ENCODE measurements at regions not wholly inside any gene's neighbourhood (a gene's known extent, or its start where the extent isn't known, plus 50 kb on each side); places are given as distances from the start of the nearest gene placed in this dataset.
A peak's percentile ranks its signal among the peaks of the same experiment; 100 is the strongest.
"Not testable (repeated sequence)": the region's sequence is repeated elsewhere in the genome, so short reads cannot be mapped to it uniquely, and the experiment has no call there.

GRCh38 chr2:128603411-128603924 is 284.8 kb upstream of the HS6ST1 start:
- Histone ChIP-seq H3K4me3 (ENCODE audit: insufficient read depth, low read length) (no peak overlapping the region), H3K27me3 (ENCODE audit: insufficient read depth, low read length) (no peaks in the 10 kb centered on the region), H3K79me2 (ENCODE audit: insufficient read depth, low read length) (no peaks in the 10 kb centered on the region), H3K4me2 (ENCODE audit: insufficient read depth, low read length) (no peak overlapping the region), H4K20me1 (ENCODE audit: insufficient read depth, low read length) (no peaks in the 10 kb centered on the region), H2AFZ (ENCODE audit: low read length) (no peak overlapping the region), H3K36me3 (ENCODE audit: insufficient read depth, low read length) (no peaks in the 10 kb centered on the region), H3K4me1 (ENCODE audit: insufficient read depth, low read length) (no peaks in the 10 kb centered on the region), H3K27ac (ENCODE audit: low read depth, low read length) (no peak overlapping the region), H3K9me3 (ENCODE audit: low read depth, low read length) (no peaks in the 10 kb centered on the region)
- TF ChIP-seq CTCF (IDR thresholded peaks at IDR 0.05; ENCODE audit: extremely low read depth, low read depth, low read length): no peak
- peak; percentile 62 for DNase-seq (ENCODE audit: insufficient read length, low spot score, missing footprints)

- DNase-seq (ENCODE audit: insufficient read length, low spot score, missing footprints): peak; percentile 35
- H3K27me3 ChIP-seq (ENCODE audit: insufficient read depth, low read length): no peaks in the 10 kb centered on the region
- H3K36me3 ChIP-seq (ENCODE audit: insufficient read depth, low read length): no peaks in the 10 kb centered on the region
- H3K79me2 ChIP-seq (ENCODE audit: insufficient read depth, low read length): no peaks in the 10 kb centered on the region
- no peaks in the 10 kb centered on the region for H3K9me3 ChIP-seq (ENCODE audit: low read depth, low read length)
- H3K4me1 ChIP-seq (ENCODE audit: insufficient read depth, low read length): no peaks in the 10 kb centered on the region
- no peak overlapping the region for H3K4me2 ChIP-seq (ENCODE audit: insufficient read depth, low read length)
- TF ChIP-seq CTCF (IDR thresholded peaks at IDR 0.05; ENCODE audit: extremely low read depth, low read depth, low read length): no peak
- H3K27ac ChIP-seq (ENCODE audit: low read depth, low read length): no peak overlapping the region
- no peak overlapping the region for H2AFZ ChIP-seq (ENCODE audit: low read length)
- no peaks in the 10 kb centered on the region for H4K20me1 ChIP-seq (ENCODE audit: insufficient read depth, low read length)
- no peak overlapping the region for H3K4me3 ChIP-seq (ENCODE audit: insufficient read depth, low read length)
Measured at GRCh38 chr2:128604045-128604444, 285.4 kb upstream of the HS6ST1 start.

- not testable (repeated sequence) for H3K9me3 ChIP-seq (ENCODE audit: low read depth, low read length); H4K20me1 ChIP-seq (ENCODE audit: insufficient read depth, low read length); H3K27ac ChIP-seq (ENCODE audit: low read depth, low read length); H3K36me3 ChIP-seq (ENCODE audit: insufficient read depth, low read length); H3K4me2 ChIP-seq (ENCODE audit: insufficient read depth, low read length); H3K27me3 ChIP-seq (ENCODE audit: insufficient read depth, low read length); H3K4me3 ChIP-seq (ENCODE audit: insufficient read depth, low read length); H3K79me2 ChIP-seq (ENCODE audit: insufficient read depth, low read length); H3K4me1 ChIP-seq (ENCODE audit: insufficient read depth, low read length); H2AFZ ChIP-seq (ENCODE audit: low read length)
- DNase-seq (ENCODE audit: insufficient read length, low spot score, missing footprints): peak; percentile 21
Measured at GRCh38 chr2:128604581-128604980, 285.9 kb upstream of the HS6ST1 start.

DNA sequence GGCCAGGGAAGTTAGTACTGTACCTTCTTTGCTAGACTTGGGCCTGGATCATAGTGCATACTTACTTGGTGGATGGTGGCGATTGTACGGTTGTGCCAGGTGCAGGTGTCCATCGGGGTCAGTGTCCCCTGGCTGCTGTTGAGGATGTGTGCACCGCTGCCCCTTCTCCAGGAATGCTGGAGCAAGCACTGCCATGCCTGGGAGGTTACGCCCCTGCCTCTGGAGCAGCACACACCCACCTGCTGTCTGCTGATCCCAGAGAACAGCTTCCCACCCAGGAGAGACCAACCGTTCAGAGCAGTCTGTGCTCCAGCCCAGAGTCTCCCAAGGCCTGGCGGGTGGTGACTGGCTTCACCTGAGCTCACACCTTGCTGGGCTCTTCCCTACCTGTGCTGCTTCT is 286.8 kb upstream of the HS6ST1 start:
- H2AFZ ChIP-seq (ENCODE audit: low read length): no peak overlapping the region
- no peaks in the 10 kb centered on the region for H4K20me1 ChIP-seq (ENCODE audit: insufficient read depth, low read length)
- no peak overlapping the region for H3K4me2 ChIP-seq (ENCODE audit: insufficient read depth, low read length)
- H3K4me1 ChIP-seq (ENCODE audit: insufficient read depth, low read length): no peaks in the 10 kb centered on the region
- TF ChIP-seq CTCF (IDR thresholded peaks at IDR 0.05; ENCODE audit: extremely low read depth, low read depth, low read length): no peak
- H3K4me3 ChIP-seq (ENCODE audit: insufficient read depth, low read length): no peak overlapping the region
- peak; percentile 5 for DNase-seq (ENCODE audit: insufficient read length, low spot score, missing footprints)
- no peaks in the 10 kb centered on the region for H3K79me2 ChIP-seq (ENCODE audit: insufficient read depth, low read length)
- no peaks in the 10 kb centered on the region for H3K9me3 ChIP-seq (ENCODE audit: low read depth, low read length)
- no peaks in the 10 kb centered on the region for H3K27me3 ChIP-seq (ENCODE audit: insufficient read depth, low read length)
- H3K36me3 ChIP-seq (ENCODE audit: insufficient read depth, low read length): no peaks in the 10 kb centered on the region
- no peak overlapping the region for H3K27ac ChIP-seq (ENCODE audit: low read depth, low read length)
